B cell (primary cell): ENCODE measurements at regions not wholly inside any gene's neighbourhood (a gene's known extent, or its start where the extent isn't known, plus 50 kb on each side); places are given as distances from the start of the nearest gene placed in this dataset.

Experiments used
- ATAC-seq: fragments of 200-7000 bp; cut with Tn5 transposase; one replicate; pipeline ENCODE4 v1.10.0; 2021; ENCODE audit warnings: low read depth, mild to moderate bottlenecking, moderate number of reproducible peaks, moderate library complexity
- CTCF ChIA-PET: fragments of 350-600 bp; sonication (Branson Sonifier 250); formaldehyde crosslinking; loops from one replicate; lab custom pipeline; 2021; ENCODE audit warnings: antibody characterized with exemption, inconsistent platforms; lab: Charles Lee
- POLR2A ChIA-PET: fragments of 350-600 bp; sonication (Branson Sonifier 250); formaldehyde crosslinking; loops from one replicate; lab custom pipeline; 2021; ENCODE audit warnings: antibody characterized with exemption; lab: Charles Lee
- DNase-seq: peaks from one replicate; pipeline ENCODE4 v3.0.0; 2013
- H2AFZ ChIP-seq: 2 replicates; pipeline ENCODE4 v1.6.1; 2012; ENCODE audit warnings: mild to moderate bottlenecking, low read depth, low read length; ENCODE audit not compliant: insufficient read depth, poor library complexity, severe bottlenecking
- H3K27ac ChIP-seq, 2 donors: 1 replicate in 1 of 2; 2 replicates in 1 of 2; pipeline ENCODE4 v1.5.1; 2012 to 2013; ENCODE audit warnings: low read length in 2 of 2, mild to moderate bottlenecking in 2 of 2, moderate library complexity in 1 of 2
- H3K27me3 ChIP-seq, 4 experiments: fragments of 200-600 bp in 1 of 4; sonication (generic) in 1 of 4; replicated peaks in 1 of 4; 1 replicate in 2 of 4; 2 replicates in 2 of 4; pipeline versions ENCODE4 v1.6.1 to v1.7.0; 2013 to 2016; ENCODE audit warnings: low read length in 3 of 4, mild to moderate bottlenecking in 2 of 4, mixed read lengths in 1 of 4, moderate library complexity in 1 of 4; ENCODE audit not compliant: insufficient read depth in 4 of 4, control insufficient read depth in 3 of 4; ENCODE audit errors: control extremely low read depth in 1 of 4
- H3K36me3 ChIP-seq, 2 experiments: replicated peaks in 1 of 2; 1 replicate in 1 of 2; 2 replicates in 1 of 2; pipeline versions ENCODE4 v1.6.1 to v1.7.1; 2013; ENCODE audit warnings: low read length in 1 of 2; ENCODE audit not compliant: insufficient read depth in 2 of 2, control insufficient read depth in 1 of 2; ENCODE audit errors: control extremely low read depth in 1 of 2, extremely low read depth in 1 of 2
- H3K4me1 ChIP-seq, 2 donors: fragments of 200-600 bp in 1 of 2; sonication (generic) in 1 of 2; 1 replicate in 1 of 2; 2 replicates in 1 of 2; pipeline versions ENCODE4 v1.5.1 to v1.6.1; 2013 to 2017; ENCODE audit warnings: low read length in 2 of 2; ENCODE audit not compliant: control insufficient read depth in 2 of 2, insufficient read depth in 2 of 2
- H3K4me2 ChIP-seq: replicated peaks from 2 replicates; pipeline ENCODE3; 2012; ENCODE audit warnings: mild to moderate bottlenecking, low read depth, low read length; ENCODE audit not compliant: poor library complexity, severe bottlenecking
- H3K4me3 ChIP-seq, 5 experiments: fragments of 200-600 bp in 1 of 5; sonication (generic) in 1 of 5; 1 replicate in 3 of 5; 2 replicates in 2 of 5; pipeline versions ENCODE4 v1.5.1 to v1.7.0; 2011 to 2016; ENCODE audit warnings: low read length in 4 of 5, mild to moderate bottlenecking in 4 of 5, low read depth in 2 of 5, control low read depth in 1 of 5, moderate library complexity in 1 of 5; ENCODE audit not compliant: insufficient read depth in 1 of 5; ENCODE audit errors: control extremely low read depth in 1 of 5, extremely low read depth in 1 of 5
- H3K79me2 ChIP-seq: fragments of 200-600 bp; sonication (generic); one replicate; pipeline ENCODE4 v1.6.0; 2016; ENCODE audit warnings: low read length; ENCODE audit not compliant: control insufficient read depth, insufficient read depth
- H3K9ac ChIP-seq: fragments of 200-600 bp; sonication (generic); 2 replicates; pipeline ENCODE4 v1.6.1; 2017; ENCODE audit warnings: mild to moderate bottlenecking, low read length, moderate library complexity
- H3K9me3 ChIP-seq, 3 donors: one replicate each; pipeline versions ENCODE4 v1.6.1 to v1.7.1; 2013; ENCODE audit warnings: low read length in 2 of 3; ENCODE audit not compliant: control insufficient read depth in 2 of 3, insufficient read depth in 1 of 3; ENCODE audit errors: control extremely low read depth in 1 of 3
- H4K20me1 ChIP-seq: 2 replicates; pipeline ENCODE4 v1.6.0; 2012; ENCODE audit warnings: mild to moderate bottlenecking, low read length; ENCODE audit not compliant: insufficient read depth, control insufficient read depth, poor library complexity, severe bottlenecking
- H3K27ac Mint-ChIP-seq: one replicate; pipeline ENCODE4 v1.8.0; 2021; ENCODE audit warnings: mixed read lengths
- H3K27me3 Mint-ChIP-seq: one replicate; pipeline ENCODE4 v1.8.0; 2021; ENCODE audit warnings: mixed read lengths
- H3K4me1 Mint-ChIP-seq: one replicate; pipeline ENCODE4 v1.8.0; 2021; ENCODE audit warnings: mixed read lengths
- H3K4me3 Mint-ChIP-seq: one replicate; pipeline ENCODE4 v1.8.0; 2021; ENCODE audit warnings: mixed read lengths
- H3K9me3 Mint-ChIP-seq: one replicate; pipeline ENCODE4 v1.8.0; 2022; ENCODE audit warnings: mixed read lengths; ENCODE audit not compliant: insufficient read depth
- CTCF ChIP-seq: fragments of 200-600 bp; IDR thresholded peaks from one replicate; pipeline ENCODE4 v1.8.0; 2022; ENCODE audit warnings: antibody characterized with exemption, mild to moderate bottlenecking
- EZH2 ChIP-seq: IDR thresholded peaks from 2 replicates; pipeline ENCODE4 v1.6.1; 2012; ENCODE audit warnings: borderline replicate concordance, low read depth, mild to moderate bottlenecking, moderate library complexity, low read length; ENCODE audit not compliant: insufficient read depth, poor library complexity, severe bottlenecking
- WGBS: methylation state at CpG from one replicate; pipeline ENCODE4 v1.1.5; 2013; ENCODE audit warnings: missing lambda C conversion rate; ENCODE audit not compliant: insufficient coverage; 5-methylcytosine and 5-hydroxymethylcytosine counted together
- intact Hi-C: fragments of 100-400 bp; cut with micrococcal nuclease; formaldehyde crosslinking; loops from one replicate; pipeline ENCODE4 v1.10.0; 2022

GRCh38 chr13:73462241-73462640, 403.4 kb downstream of the KLF5 start:
- ChIA-PET POLR2A (no interaction called here), CTCF (no interaction called here)
- no peaks in the 10 kb centered on the region for H3K27me3 Mint-ChIP-seq
- no peak for DNase-seq
- no peaks in the 10 kb centered on the region for H3K27me3 ChIP-seq
- H3K4me1 Mint-ChIP-seq: no peaks in the 10 kb centered on the region
- TF ChIP-seq CTCF (no peak), EZH2 (no peak)
- peaks cover 12% of the 10 kb centered on the region for H3K9me3 Mint-ChIP-seq
- WGBS: 90% methylated on average over 2 of the region's 4 CpGs
- no peaks in the 10 kb centered on the region for H3K36me3 ChIP-seq
- H3K79me2 ChIP-seq: no peaks in the 10 kb centered on the region
- H2AFZ ChIP-seq: no peak overlapping the region
- H3K4me1 ChIP-seq: no peaks in the 10 kb centered on the region
- ATAC-seq: no peak
- intact Hi-C loops: no loop called here
- H4K20me1 ChIP-seq: no peaks in the 10 kb centered on the region
- no peak overlapping the region for H3K27ac ChIP-seq
- H3K4me2 ChIP-seq: no peak overlapping the region
- H3K9ac ChIP-seq: no peak overlapping the region
- H3K9me3 ChIP-seq: no peaks in the 10 kb centered on the region
- H3K27ac Mint-ChIP-seq: no peak overlapping the region
- H3K4me3 Mint-ChIP-seq: no peak overlapping the region
- H3K4me3 ChIP-seq: no peak overlapping the region

- 98% methylated on average over 6 of the region's 10 CpGs for WGBS
- no peaks in the 10 kb centered on the region for H3K4me1 Mint-ChIP-seq
- H3K9me3 Mint-ChIP-seq: peaks cover 5% of the 10 kb centered on the region
- Histone ChIP-seq H3K9ac (no peak overlapping the region), H3K36me3 (no peaks in the 10 kb centered on the region), H3K27ac (no peak overlapping the region), H3K4me3 (no peak overlapping the region), H3K79me2 (no peaks in the 10 kb centered on the region), H3K4me1 (no peaks in the 10 kb centered on the region), H3K9me3 (peaks cover 0 to 3% (median 0%) of the 10 kb centered on the region in 3 donors), H2AFZ (no peak overlapping the region), H3K27me3 (no peaks in the 10 kb centered on the region), H4K20me1 (no peaks in the 10 kb centered on the region), H3K4me2 (no peak overlapping the region)
- ChIA-PET POLR2A (no interaction called here), CTCF (no interaction called here)
- H3K4me3 Mint-ChIP-seq: no peak overlapping the region
- intact Hi-C loops: no loop called here
- no peak overlapping the region for H3K27ac Mint-ChIP-seq
- DNase-seq: no peak
- no peaks in the 10 kb centered on the region for H3K27me3 Mint-ChIP-seq
- ATAC-seq: no peak
- TF ChIP-seq CTCF: no peak
- no peak for TF ChIP-seq EZH2
These were observed 392.6 kb downstream of the KLF5 start for GRCh38 chr13:73451221-73452029.
